D721Med (cell line): ENCODE measurements at regions not wholly inside any gene's neighbourhood (a gene's known extent, or its start where the extent isn't known, plus 50 kb on each side); places are given as distances from the start of the nearest gene placed in this dataset.

Experiments used
- DNase-seq: peaks from one replicate; pipeline ENCODE4 v3.0.0; 2011; ENCODE audit warnings: low spot score; ENCODE audit not compliant: insufficient read length
- FAIRE-seq: peaks from 2 replicates; lab custom pipeline; 2011; peaks lifted over from hg19 to GRCh38; lab: Jason Lieb, UNC
- CTCF ChIP-seq: IDR thresholded peaks from 2 replicates; pipeline ENCODE4 v1.5.1; 2012; ENCODE audit warnings: mild to moderate bottlenecking, control low read depth; ENCODE audit not compliant: insufficient read depth; ENCODE audit errors: missing control alignments

- no peak for DNase-seq
- FAIRE-seq = no peak
- TF ChIP-seq CTCF = no peak
Observed at GRCh38 chr18:64893349-64893748, 744.5 kb upstream of the LINC00305 start.

- DNase-seq = no peak
- no peak for FAIRE-seq
- TF ChIP-seq CTCF = no peak
Observed at GRCh38 chr18:64888956-64889355, 740.1 kb upstream of the LINC00305 start.

- no peak for DNase-seq
- no peak for FAIRE-seq
Observed at GRCh38 chr18:64886995-64887394, 738.1 kb upstream of the LINC00305 start.

GRCh38 chr18:64882896-64883295 is 734.0 kb upstream of the LINC00305 start:
- no peak for TF ChIP-seq CTCF
- FAIRE-seq (no peak), DNase-seq (no peak)

More at GRCh38 chr18:64886995-64887394, 738.1 kb upstream of the LINC00305 start:
- no peak for TF ChIP-seq CTCF

- no peak for FAIRE-seq
- DNase-seq = no peak
- TF ChIP-seq CTCF = no peak
Observed at GRCh38 chr18:64876833-64877232, 727.9 kb upstream of the LINC00305 start.

GRCh38 chr18:64872710-64873458 is 724.0 kb upstream of the LINC00305 start:
- FAIRE-seq (no peak), DNase-seq (no peak)
- TF ChIP-seq CTCF = no peak

GRCh38 chr18:64854112-64854511 is 705.2 kb upstream of the LINC00305 start:
- DNase-seq (no peak), FAIRE-seq (no peak)
- TF ChIP-seq CTCF = no peak
